AG10803 (cell line): ENCODE measurements at regions not wholly inside any gene's neighbourhood (a gene's known extent, or its start where the extent isn't known, plus 50 kb on each side); places are given as distances from the start of the nearest gene placed in this dataset.

Source experiments
- DNase-seq: peaks from one replicate; pipeline ENCODE4 v3.0.0; 2010; ENCODE audit warnings: low read depth
- H3K4me3 ChIP-seq: 2 replicates; pipeline ENCODE4 v1.5.1; 2011; ENCODE audit warnings: mild to moderate bottlenecking, low read length, control low read depth
- CTCF ChIP-seq: conservative IDR thresholded peaks from 2 replicates; pipeline ENCODE4 v1.5.1; 2011; ENCODE audit warnings: mild to moderate bottlenecking, low read length, control low read depth, inconsistent platforms

- no peak for TF ChIP-seq CTCF
- DNase-seq: no peak
- no peak overlapping the region for H3K4me3 ChIP-seq
These were observed 630.0 kb upstream of the MBL2 start for GRCh38 chr10:53402594-53402993.

- no peak for TF ChIP-seq CTCF
- no peak for DNase-seq
- no peak overlapping the region for H3K4me3 ChIP-seq
These were observed 629.0 kb upstream of the MBL2 start for GRCh38 chr10:53401536-53401935.

- no peak for TF ChIP-seq CTCF
- H3K4me3 ChIP-seq: no peak overlapping the region
- no peak for DNase-seq
These were observed 624.3 kb upstream of the MBL2 start for GRCh38 chr10:53396876-53397275.

GRCh38 chr10:53395449-53395848 lies 622.9 kb upstream of the MBL2 start:
- no peak overlapping the region for H3K4me3 ChIP-seq
- DNase-seq: no peak
- no peak for TF ChIP-seq CTCF

GRCh38 chr10:53387562-53387961 lies 615.0 kb upstream of the MBL2 start:
- DNase-seq: no peak
- no peak for TF ChIP-seq CTCF
- H3K4me3 ChIP-seq: no peak overlapping the region

GRCh38 chr10:53382543-53382942 lies 610.0 kb upstream of the MBL2 start:
- H3K4me3 ChIP-seq: no peak overlapping the region
- no peak for DNase-seq

GRCh38 chr10:53379956-53380355 lies 607.4 kb upstream of the MBL2 start:
- DNase-seq: no peak
- H3K4me3 ChIP-seq: no peak overlapping the region
- TF ChIP-seq CTCF: no peak

More at GRCh38 chr10:53382543-53382942, 610.0 kb upstream of the MBL2 start:
- no peak for TF ChIP-seq CTCF
